ENCODE measurements at regions not wholly inside any gene's neighbourhood (a gene's known extent, or its start where the extent isn't known, plus 50 kb on each side); places are given as distances from the start of the nearest gene placed in this dataset.

- no peak for TF ChIP-seq CTCF (IDR thresholded peaks at IDR 0.05; ENCODE audit: unreplicated experiment)
- no peaks in the 10 kb centered on the region for H3K4me1 Mint-ChIP-seq (ENCODE audit: unreplicated experiment)
- H3K36me3 Mint-ChIP-seq (ENCODE audit: low read depth, unreplicated experiment): no peaks in the 10 kb centered on the region
- no peaks in the 10 kb centered on the region for H3K9me3 Mint-ChIP-seq (ENCODE audit: unreplicated experiment)
- H3K4me3 Mint-ChIP-seq (ENCODE audit: unreplicated experiment): no peak overlapping the region
- DNase-seq (ENCODE audit: low spot score): no peak
- no peak overlapping the region for H3K27ac Mint-ChIP-seq (ENCODE audit: unreplicated experiment)
- H3K27me3 Mint-ChIP-seq (ENCODE audit: unreplicated experiment): peaks cover 2% of the 10 kb centered on the region
Observed at GRCh38 chr19:28785971-28786370, 427.0 kb downstream of the UQCRFS1 start.

GRCh38 chr19:28764066-28764465 lies 448.9 kb downstream of the UQCRFS1 start:
- Mint-ChIP-seq H3K27ac (ENCODE audit: unreplicated experiment) (no peak overlapping the region), H3K36me3 (ENCODE audit: low read depth, unreplicated experiment) (no peaks in the 10 kb centered on the region), H3K9me3 (ENCODE audit: unreplicated experiment) (peaks cover 5% of the 10 kb centered on the region), H3K4me3 (ENCODE audit: unreplicated experiment) (no peak overlapping the region), H3K27me3 (ENCODE audit: unreplicated experiment) (peaks cover 5% of the 10 kb centered on the region), H3K4me1 (ENCODE audit: unreplicated experiment) (no peaks in the 10 kb centered on the region)
- no peak for TF ChIP-seq CTCF (IDR thresholded peaks at IDR 0.05; ENCODE audit: unreplicated experiment)
- DNase-seq (ENCODE audit: low spot score): no peak

GRCh38 chr19:28746478-28746877 lies 466.5 kb downstream of the UQCRFS1 start:
- Mint-ChIP-seq H3K4me3 (ENCODE audit: unreplicated experiment) (no peak overlapping the region), H3K36me3 (ENCODE audit: low read depth, unreplicated experiment) (no peaks in the 10 kb centered on the region), H3K4me1 (ENCODE audit: unreplicated experiment) (peaks cover 5% of the 10 kb centered on the region), H3K9me3 (ENCODE audit: unreplicated experiment) (no peaks in the 10 kb centered on the region), H3K27ac (ENCODE audit: unreplicated experiment) (no peak overlapping the region), H3K27me3 (ENCODE audit: unreplicated experiment) (no peaks in the 10 kb centered on the region)
- DNase-seq (ENCODE audit: low spot score): no peak
- TF ChIP-seq CTCF (IDR thresholded peaks at IDR 0.05; ENCODE audit: unreplicated experiment): no peak

GRCh38 chr19:28744943-28745342 lies 468.0 kb downstream of the UQCRFS1 start:
- Mint-ChIP-seq H3K4me3 (ENCODE audit: unreplicated experiment) (no peak overlapping the region), H3K27ac (ENCODE audit: unreplicated experiment) (no peak overlapping the region), H3K36me3 (ENCODE audit: low read depth, unreplicated experiment) (no peaks in the 10 kb centered on the region), H3K27me3 (ENCODE audit: unreplicated experiment) (no peaks in the 10 kb centered on the region), H3K9me3 (ENCODE audit: unreplicated experiment) (no peaks in the 10 kb centered on the region), H3K4me1 (ENCODE audit: unreplicated experiment) (peaks cover 5% of the 10 kb centered on the region)
- no peak for TF ChIP-seq CTCF (IDR thresholded peaks at IDR 0.05; ENCODE audit: unreplicated experiment)
- no peak for DNase-seq (ENCODE audit: low spot score)

GRCh38 chr19:28744014-28744413 lies 468.9 kb downstream of the UQCRFS1 start:
- Mint-ChIP-seq H3K9me3 (ENCODE audit: unreplicated experiment) (no peaks in the 10 kb centered on the region), H3K4me3 (ENCODE audit: unreplicated experiment) (no peak overlapping the region), H3K36me3 (ENCODE audit: low read depth, unreplicated experiment) (no peaks in the 10 kb centered on the region), H3K27ac (ENCODE audit: unreplicated experiment) (no peak overlapping the region), H3K27me3 (ENCODE audit: unreplicated experiment) (no peaks in the 10 kb centered on the region), H3K4me1 (ENCODE audit: unreplicated experiment) (peaks cover 5% of the 10 kb centered on the region)
- DNase-seq (ENCODE audit: low spot score): no peak
- no peak for TF ChIP-seq CTCF (IDR thresholded peaks at IDR 0.05; ENCODE audit: unreplicated experiment)
